GM19372 (cell line): ENCODE measurements at regions not wholly inside any gene's neighbourhood (a gene's known extent, or its start where the extent isn't known, plus 50 kb on each side); places are given as distances from the start of the nearest gene placed in this dataset.
A peak's percentile ranks its signal among the peaks of the same experiment; 100 is the strongest.

Experiments
- ATAC-seq: cut with Tn5 transposase; IDR thresholded peaks from one replicate; pipeline ENCODE4 v1.9.1; 2021; ENCODE audit warnings: mild to moderate bottlenecking, low read depth, moderate library complexity; ENCODE audit not compliant: unreplicated experiment

- ATAC-seq = no peak
Measured at GRCh38 chr12:98235301-98235700, 280.1 kb upstream of the TMPO start.

- no peak for ATAC-seq
Measured at GRCh38 chr12:98238515-98239130, 276.8 kb upstream of the TMPO start.

- no peak for ATAC-seq
Measured at GRCh38 chr12:98243190-98243589, 272.2 kb upstream of the TMPO start.

GRCh38 chr12:98244136-98244535, 271.3 kb upstream of the TMPO start:
- ATAC-seq = no peak

- no peak for ATAC-seq
Measured at GRCh38 chr12:98253207-98254037, 262.0 kb upstream of the TMPO start.

- ATAC-seq = no peak
Measured at GRCh38 chr12:98256830-98257229, 258.6 kb upstream of the TMPO start.

GRCh38 chr12:98259693-98260092, 255.7 kb upstream of the TMPO start:
- ATAC-seq = no peak

- no peak for ATAC-seq
Measured at GRCh38 chr12:98260276-98260675, 255.1 kb upstream of the TMPO start.

- no peak for ATAC-seq
Measured at GRCh38 chr12:98262902-98263301, 252.5 kb upstream of the TMPO start.

GRCh38 chr12:98274430-98275130, 240.8 kb upstream of the TMPO start:
- ATAC-seq = peak; percentile 92

GRCh38 chr12:98275131-98275475, 240.3 kb upstream of the TMPO start:
- ATAC-seq = peak; percentile 49

- ATAC-seq = no peak
Measured at GRCh38 chr12:98280152-98280551, 235.2 kb upstream of the TMPO start.

GRCh38 chr12:98280621-98281020, 234.8 kb upstream of the TMPO start:
- ATAC-seq = no peak

GRCh38 chr12:98291828-98292227, 223.6 kb upstream of the TMPO start:
- no peak for ATAC-seq

GRCh38 chr12:98294051-98294805, 221.2 kb upstream of the TMPO start:
- no peak for ATAC-seq

GRCh38 chr12:98295681-98296080, 219.7 kb upstream of the TMPO start:
- no peak for ATAC-seq

GRCh38 chr12:98296462-98297079, 218.8 kb upstream of the TMPO start:
- no peak for ATAC-seq

GRCh38 chr12:98297538-98297937, 217.9 kb upstream of the TMPO start:
- ATAC-seq = no peak

- no peak for ATAC-seq
Measured at GRCh38 chr12:98308141-98308540, 207.2 kb upstream of the TMPO start.
